T-cell (primary cell): ENCODE measurements at regions not wholly inside any gene's neighbourhood (a gene's known extent, or its start where the extent isn't known, plus 50 kb on each side); places are given as distances from the start of the nearest gene placed in this dataset.

Experiments
- ATAC-seq, 4 experiments: fragments of 200-7000 bp in 3 of 4; fragments of 150-1000 bp in 1 of 4; cut with Tn5 transposase; replicated peaks in 1 of 4; 1 replicate in 3 of 4; 2 replicates in 1 of 4; pipeline ENCODE4 v1.10.0; 2021; ENCODE audit warnings: moderate library complexity in 3 of 4, mild to moderate bottlenecking in 2 of 4, moderate number of reproducible peaks in 1 of 4
- CTCF ChIA-PET, 2 donors: fragments of 300-600 bp; sonication (Branson Sonifier 250); formaldehyde crosslinking; loops; one replicate each; lab custom pipeline; 2022; ENCODE audit warnings: antibody characterized with exemption in 2 of 2; lab: Charles Lee
- POLR2A ChIA-PET, 2 donors: fragments of 300-600 bp; sonication (Branson Sonifier 250); formaldehyde crosslinking; loops; one replicate each; lab custom pipeline; 2022; ENCODE audit warnings: antibody characterized with exemption in 2 of 2; lab: Charles Lee
- DNase-seq, 35 experiments: peaks; one replicate each; pipeline versions ENCODE4 v3.0.0 to v3.0.0-alpha.2; 2013 to 2023
- H3K27ac ChIP-seq: one replicate; pipeline ENCODE4 v1.5.1; 2013; ENCODE audit warnings: low read length
- H3K27me3 ChIP-seq, 2 experiments: replicated peaks in 1 of 2; 1 replicate in 1 of 2; 2 replicates in 1 of 2; pipeline versions ENCODE4 v1.6.1 to v1.7.0; 2013; ENCODE audit warnings: low read length in 1 of 2, mixed read lengths in 1 of 2; ENCODE audit not compliant: control insufficient read depth in 2 of 2, insufficient read depth in 2 of 2; ENCODE audit errors: extremely low read depth in 1 of 2
- H3K36me3 ChIP-seq, 2 donors: 1 replicate in 1 of 2; 2 replicates in 1 of 2; pipeline versions ENCODE4 v1.6.1 to v1.7.0; 2013; ENCODE audit warnings: low read length in 1 of 2; ENCODE audit not compliant: control insufficient read depth in 2 of 2, insufficient read depth in 1 of 2; ENCODE audit errors: extremely low read depth in 1 of 2
- H3K4me1 ChIP-seq, 2 experiments: 1 replicate in 1 of 2; 2 replicates in 1 of 2; pipeline versions ENCODE4 v1.6.1 to v1.7.0; 2013; ENCODE audit warnings: low read length in 2 of 2, mixed read lengths in 1 of 2; ENCODE audit not compliant: insufficient read depth in 2 of 2, control insufficient read depth in 1 of 2; ENCODE audit errors: extremely low read depth in 1 of 2
- H3K4me3 ChIP-seq, 2 donors: 1 replicate in 1 of 2; 2 replicates in 1 of 2; pipeline versions ENCODE4 v1.5.1 to v1.7.0; 2013; ENCODE audit warnings: mild to moderate bottlenecking in 2 of 2, low read length in 1 of 2, moderate library complexity in 1 of 2; ENCODE audit not compliant: control insufficient read depth in 1 of 2; ENCODE audit errors: extremely low read depth in 1 of 2
- H3K9me3 ChIP-seq: 2 replicates; pipeline ENCODE4 v1.7.0; 2013
- H3K27ac Mint-ChIP-seq, 2 donors: one replicate each; pipeline ENCODE4 v1.8.0; 2020 to 2021; ENCODE audit warnings: mild to moderate bottlenecking in 2 of 2, mixed read lengths in 2 of 2
- H3K27me3 Mint-ChIP-seq, 2 donors: one replicate each; pipeline ENCODE4 v1.8.0; 2021 to 2022; ENCODE audit warnings: mixed read lengths in 2 of 2
- H3K36me3 Mint-ChIP-seq: one replicate; pipeline ENCODE4 v1.8.0; 2021; ENCODE audit warnings: mixed read lengths
- H3K4me1 Mint-ChIP-seq, 3 donors: one replicate each; pipeline ENCODE4 v1.8.0; 2020 to 2022; ENCODE audit warnings: mixed read lengths in 3 of 3, mild to moderate bottlenecking in 1 of 3
- H3K4me3 Mint-ChIP-seq, 3 donors: one replicate each; pipeline ENCODE4 v1.8.0; 2020 to 2022; ENCODE audit warnings: mild to moderate bottlenecking in 3 of 3, mixed read lengths in 3 of 3, moderate library complexity in 3 of 3
- H3K9me3 Mint-ChIP-seq, 3 donors: one replicate each; pipeline ENCODE4 v1.8.0; 2020 to 2022; ENCODE audit warnings: mixed read lengths in 3 of 3
- WGBS: methylation state at CpG from one replicate; pipeline ENCODE4 v1.1.5; 2013; ENCODE audit warnings: missing lambda C conversion rate; ENCODE audit not compliant: insufficient coverage; 5-methylcytosine and 5-hydroxymethylcytosine counted together

GRCh38 chr5:28926422-28926821, 1888.0 kb upstream of the CDH9 start:
- Histone ChIP-seq H3K36me3 (no peaks in the 10 kb centered on the region), H3K27me3 (peaks cover 0 to 2% of the 10 kb centered on the region in 2 experiments), H3K9me3 (no peaks in the 10 kb centered on the region), H3K27ac (no peak overlapping the region), H3K4me3 (no peak overlapping the region), H3K4me1 (no peaks in the 10 kb centered on the region)
- H3K4me3 Mint-ChIP-seq: no peak overlapping the region
- H3K4me1 Mint-ChIP-seq: no peaks in the 10 kb centered on the region
- H3K9me3 Mint-ChIP-seq: peaks cover 8 to 22% (median 12%) of the 10 kb centered on the region in 3 donors
- ChIA-PET CTCF (no interaction called here), POLR2A (no interaction called here)
- no peaks in the 10 kb centered on the region for H3K27me3 Mint-ChIP-seq
- no peak for ATAC-seq
- WGBS: 90% methylated on average over 15 of the region's 17 CpGs
- no peaks in the 10 kb centered on the region for H3K36me3 Mint-ChIP-seq
- no peak for DNase-seq
- H3K27ac Mint-ChIP-seq: no peak overlapping the region

DNA sequence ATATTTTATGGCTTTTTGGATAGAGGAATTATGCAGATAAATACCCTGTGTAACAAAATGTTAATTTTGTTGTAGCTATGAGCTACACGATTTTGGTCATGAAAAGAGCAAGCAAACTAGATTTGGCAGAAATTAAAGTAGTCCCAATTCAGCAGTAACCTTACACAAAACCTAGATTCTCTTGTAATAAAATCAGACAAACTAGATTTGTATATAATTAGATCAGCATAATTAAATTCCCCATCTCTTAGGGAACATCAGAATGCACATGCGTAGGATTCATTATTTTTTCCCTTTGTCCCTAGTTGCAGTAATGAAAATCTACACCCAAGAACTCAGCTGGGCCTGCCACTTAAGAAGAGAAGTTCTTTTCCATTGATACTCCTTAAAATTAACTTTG, 1879.2 kb upstream of the CDH9 start:
- WGBS: no CpG with 5 or more reads among the region's 2 CpGs
- no peak overlapping the region for H3K27ac ChIP-seq
- no peak for ATAC-seq
- H3K27me3 ChIP-seq: no peaks in the 10 kb centered on the region
- H3K4me1 ChIP-seq: no peaks in the 10 kb centered on the region
- CTCF ChIA-PET: no interaction called here
- H3K27me3 Mint-ChIP-seq: no peaks in the 10 kb centered on the region
- no peak overlapping the region for H3K4me3 Mint-ChIP-seq
- peaks cover 9 to 17% (median 14%) of the 10 kb centered on the region in 3 donors for H3K9me3 Mint-ChIP-seq
- no peak for DNase-seq
- H3K4me1 Mint-ChIP-seq: no peaks in the 10 kb centered on the region
- POLR2A ChIA-PET: no interaction called here
- H3K36me3 ChIP-seq: no peaks in the 10 kb centered on the region
- no peak overlapping the region for H3K27ac Mint-ChIP-seq
- H3K4me3 ChIP-seq: no peak overlapping the region
- no peaks in the 10 kb centered on the region for H3K36me3 Mint-ChIP-seq
- peaks cover 4% of the 10 kb centered on the region for H3K9me3 ChIP-seq

DNA sequence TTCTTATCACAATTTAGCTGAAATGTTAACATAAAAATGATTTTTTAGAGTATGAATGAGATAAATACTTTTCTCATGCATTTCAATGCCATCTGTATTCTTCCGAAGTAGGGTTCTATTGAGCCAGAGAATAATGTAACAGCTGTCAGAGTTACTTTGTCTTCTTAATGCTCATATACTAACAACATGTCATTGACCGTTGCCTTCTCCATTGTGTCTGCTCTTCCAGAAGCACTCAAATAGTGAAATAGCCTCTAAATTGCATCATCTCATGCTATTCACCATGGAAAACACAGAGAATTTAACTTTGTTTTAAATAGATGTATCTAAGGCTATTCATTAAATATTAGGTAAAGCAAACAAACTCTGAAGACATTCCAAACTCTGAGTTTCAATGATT, 1875.9 kb upstream of the CDH9 start:
- no peaks in the 10 kb centered on the region for H3K36me3 Mint-ChIP-seq
- Histone ChIP-seq H3K27me3 (no peaks in the 10 kb centered on the region), H3K9me3 (peaks cover 4% of the 10 kb centered on the region), H3K27ac (no peak overlapping the region), H3K4me1 (no peaks in the 10 kb centered on the region), H3K4me3 (no peak overlapping the region), H3K36me3 (no peaks in the 10 kb centered on the region)
- WGBS: no CpG with 5 or more reads among the region's 2 CpGs
- ChIA-PET CTCF (no interaction called here), POLR2A (no interaction called here)
- DNase-seq: no peak
- H3K27ac Mint-ChIP-seq: no peak overlapping the region
- no peaks in the 10 kb centered on the region for H3K27me3 Mint-ChIP-seq
- peaks cover 13 to 16% (median 15%) of the 10 kb centered on the region in 3 donors for H3K9me3 Mint-ChIP-seq
- ATAC-seq: no peak
- H3K4me1 Mint-ChIP-seq: no peaks in the 10 kb centered on the region
- H3K4me3 Mint-ChIP-seq: no peak overlapping the region

- Histone ChIP-seq H3K27ac (no peak overlapping the region), H3K36me3 (no peaks in the 10 kb centered on the region), H3K27me3 (no peaks in the 10 kb centered on the region), H3K4me3 (no peak overlapping the region), H3K9me3 (no peaks in the 10 kb centered on the region), H3K4me1 (no peaks in the 10 kb centered on the region)
- POLR2A ChIA-PET: no interaction called here
- ATAC-seq: no peak
- no peaks in the 10 kb centered on the region for H3K27me3 Mint-ChIP-seq
- no peaks in the 10 kb centered on the region for H3K4me1 Mint-ChIP-seq
- no peak overlapping the region for H3K4me3 Mint-ChIP-seq
- peaks cover 4 to 25% (median 8%) of the 10 kb centered on the region in 3 donors for H3K9me3 Mint-ChIP-seq
- H3K36me3 Mint-ChIP-seq: no peaks in the 10 kb centered on the region
- no peak overlapping the region for H3K27ac Mint-ChIP-seq
- no peak for DNase-seq
- CTCF ChIA-PET: no interaction called here
Measured at GRCh38 chr5:28903643-28904042, 1865.3 kb upstream of the CDH9 start.

DNA sequence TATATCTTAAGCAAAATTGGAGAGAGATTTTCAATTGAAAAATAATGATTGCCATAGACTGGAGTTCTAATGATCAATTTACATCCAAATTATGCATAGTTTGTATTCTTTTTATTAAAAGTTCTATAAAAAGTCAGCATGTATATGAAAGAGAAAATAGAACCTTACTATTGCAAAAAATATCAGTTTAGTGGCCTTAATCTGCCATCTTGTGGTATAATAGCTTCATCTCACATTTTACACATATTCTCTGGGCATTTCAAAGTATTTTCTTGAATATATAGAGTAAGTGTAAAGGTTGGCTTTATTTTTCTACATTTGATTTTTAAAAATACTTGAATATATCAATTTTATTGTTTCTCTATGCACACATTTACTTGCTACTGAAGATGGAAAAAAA, 1858.6 kb upstream of the CDH9 start:
- ATAC-seq (no peak), DNase-seq (no peak)
- H3K9me3 ChIP-seq: no peaks in the 10 kb centered on the region
- no peaks in the 10 kb centered on the region for H3K27me3 ChIP-seq
- no peak overlapping the region for H3K27ac ChIP-seq
- ChIA-PET CTCF (no interaction called here), POLR2A (no interaction called here)
- Mint-ChIP-seq H3K27ac (no peak overlapping the region), H3K4me1 (no peaks in the 10 kb centered on the region), H3K4me3 (no peak overlapping the region), H3K9me3 (peaks cover 19 to 24% (median 22%) of the 10 kb centered on the region in 3 donors), H3K27me3 (no peaks in the 10 kb centered on the region), H3K36me3 (no peaks in the 10 kb centered on the region)
- H3K4me1 ChIP-seq: no peaks in the 10 kb centered on the region
- no peaks in the 10 kb centered on the region for H3K36me3 ChIP-seq
- no peak overlapping the region for H3K4me3 ChIP-seq

DNA sequence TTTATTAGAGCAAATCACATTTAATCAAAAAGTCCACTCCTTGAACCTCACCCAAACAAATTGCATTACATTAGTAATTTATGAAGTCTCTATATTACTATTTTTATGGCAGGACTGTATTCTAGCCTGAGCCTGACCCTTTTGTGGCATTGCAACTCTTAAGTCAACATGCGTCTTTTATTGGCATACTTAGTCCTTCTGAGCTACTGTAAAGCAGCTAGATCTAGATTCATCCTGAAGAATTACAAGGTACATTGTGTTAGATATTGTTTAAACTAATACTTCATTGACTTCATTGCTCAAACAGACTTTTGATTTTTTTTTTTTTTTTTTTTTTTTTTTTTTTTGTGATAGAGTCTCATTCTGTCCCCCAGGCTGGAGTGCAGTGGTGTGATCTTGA, 1842.5 kb upstream of the CDH9 start:
- WGBS: no CpG with 5 or more reads among the region's 1 CpG

GRCh38 chr5:28877050-28877449, 1838.7 kb upstream of the CDH9 start:
- Histone ChIP-seq H3K27me3 (no peaks in the 10 kb centered on the region), H3K4me1 (no peaks in the 10 kb centered on the region), H3K9me3 (no peaks in the 10 kb centered on the region), H3K27ac (no peak overlapping the region), H3K36me3 (no peaks in the 10 kb centered on the region), H3K4me3 (no peak overlapping the region)
- ChIA-PET POLR2A (interaction anchor here in 1 of 2 donors (0.6 kb wide), 1 partner anchor 10 kb away, joined by 3 read pairs; no protein-coding TSS in a partner anchor), CTCF (no interaction called here)
- Mint-ChIP-seq H3K36me3 (no peaks in the 10 kb centered on the region), H3K4me1 (no peaks in the 10 kb centered on the region), H3K27ac (no peak overlapping the region), H3K4me3 (no peak overlapping the region), H3K9me3 (peaks cover 17 to 33% (median 18%) of the 10 kb centered on the region in 3 donors), H3K27me3 (no peaks in the 10 kb centered on the region)
- ATAC-seq (no peak), DNase-seq (no peak)

More for the DNA sequence above, 1842.5 kb upstream of the CDH9 start:
- no peaks in the 10 kb centered on the region for H3K4me1 Mint-ChIP-seq
- no peak overlapping the region for H3K27ac Mint-ChIP-seq
- no peak overlapping the region for H3K4me3 Mint-ChIP-seq
- no peaks in the 10 kb centered on the region for H3K27me3 Mint-ChIP-seq
- H3K36me3 ChIP-seq: no peaks in the 10 kb centered on the region
- no peak overlapping the region for H3K27ac ChIP-seq
- ChIA-PET CTCF (interaction anchor here in 1 of 2 donors (0.6 kb wide), 1 partner anchor 19 kb away, joined by 3 read pairs; no protein-coding TSS in a partner anchor), POLR2A (no interaction called here)
- DNase-seq (no peak), ATAC-seq (no peak)
- H3K9me3 ChIP-seq: no peaks in the 10 kb centered on the region
- H3K4me3 ChIP-seq: no peak overlapping the region
- no peaks in the 10 kb centered on the region for H3K36me3 Mint-ChIP-seq
- H3K9me3 Mint-ChIP-seq: peaks cover 18 to 36% (median 20%) of the 10 kb centered on the region in 3 donors
- H3K4me1 ChIP-seq: no peaks in the 10 kb centered on the region
- H3K27me3 ChIP-seq: no peaks in the 10 kb centered on the region
